Activated CD8-positive, alpha-beta memory T cell treated with anti-CD3 and anti-CD28 coated beads for 24 hours (primary cell): ENCODE measurements at regions not wholly inside any gene's neighbourhood (a gene's known extent, or its start where the extent isn't known, plus 50 kb on each side); places are given as distances from the start of the nearest gene placed in this dataset.

Source experiments
- DNase-seq: peaks from one replicate; pipeline ENCODE4 v3.0.0-alpha.2; 2020

- peak; percentile 40 for DNase-seq
Measured at GRCh38 chr15:31151301-31152233, 50.0 kb upstream of the TRPM1 start.

- DNase-seq: peak; percentile 9
Measured at GRCh38 chr15:31153531-31153930, 52.0 kb upstream of the TRPM1 start.

- peak; percentile 33 for DNase-seq
Measured at GRCh38 chr15:31155151-31155550, 53.6 kb upstream of the TRPM1 start.

GRCh38 chr15:31156226-31156625 lies 54.7 kb upstream of the TRPM1 start:
- DNase-seq: no peak

GRCh38 chr15:31156808-31157207 lies 55.3 kb upstream of the TRPM1 start:
- DNase-seq: no peak

GRCh38 chr15:31157644-31158069 lies 56.1 kb upstream of the TRPM1 start:
- peak; percentile 5 for DNase-seq

- no peak for DNase-seq
Measured at GRCh38 chr15:31158858-31159569, 57.5 kb upstream of the TRPM1 start.

GRCh38 chr15:31159837-31160236 lies 58.3 kb upstream of the TRPM1 start:
- no peak for DNase-seq

GRCh38 chr15:31160297-31160696 lies 58.8 kb upstream of the TRPM1 start:
- DNase-seq: no peak

- no peak for DNase-seq
Measured at GRCh38 chr15:31160740-31161495, 59.4 kb upstream of the TRPM1 start.

GRCh38 chr15:31161951-31162350 lies 60.4 kb upstream of the TRPM1 start:
- DNase-seq: no peak

- DNase-seq: no peak
Measured at GRCh38 chr15:31162721-31163510, 61.4 kb upstream of the TRPM1 start.

GRCh38 chr15:31163769-31164572 lies 62.4 kb upstream of the TRPM1 start:
- DNase-seq: no peak

- no peak for DNase-seq
Measured at GRCh38 chr15:31164573-31164912, 63.0 kb upstream of the TRPM1 start.

- DNase-seq: peak; percentile 44
Measured at GRCh38 chr15:31169558-31169957, 68.0 kb upstream of the TRPM1 start.

- DNase-seq: peak; percentile 51
Measured at GRCh38 chr15:31171731-31172130, 70.2 kb upstream of the TRPM1 start.

- peak; percentile 45 for DNase-seq
Measured at GRCh38 chr15:31172606-31173005, 71.1 kb upstream of the TRPM1 start.

- no peak for DNase-seq
Measured at GRCh38 chr15:31173790-31174450, 72.4 kb upstream of the TRPM1 start.

- DNase-seq: no peak
Measured at GRCh38 chr15:31175484-31175883, 74.0 kb upstream of the TRPM1 start.

- DNase-seq: no peak
Measured at GRCh38 chr15:31177951-31178350, 76.4 kb upstream of the TRPM1 start.

GRCh38 chr15:31178705-31179104 lies 77.2 kb upstream of the TRPM1 start:
- no peak for DNase-seq
